ENCODE measurements at regions not wholly inside any gene's neighbourhood (a gene's known extent, or its start where the extent isn't known, plus 50 kb on each side); places are given as distances from the start of the nearest gene placed in this dataset.

- TF ChIP-seq, protein P1, sequence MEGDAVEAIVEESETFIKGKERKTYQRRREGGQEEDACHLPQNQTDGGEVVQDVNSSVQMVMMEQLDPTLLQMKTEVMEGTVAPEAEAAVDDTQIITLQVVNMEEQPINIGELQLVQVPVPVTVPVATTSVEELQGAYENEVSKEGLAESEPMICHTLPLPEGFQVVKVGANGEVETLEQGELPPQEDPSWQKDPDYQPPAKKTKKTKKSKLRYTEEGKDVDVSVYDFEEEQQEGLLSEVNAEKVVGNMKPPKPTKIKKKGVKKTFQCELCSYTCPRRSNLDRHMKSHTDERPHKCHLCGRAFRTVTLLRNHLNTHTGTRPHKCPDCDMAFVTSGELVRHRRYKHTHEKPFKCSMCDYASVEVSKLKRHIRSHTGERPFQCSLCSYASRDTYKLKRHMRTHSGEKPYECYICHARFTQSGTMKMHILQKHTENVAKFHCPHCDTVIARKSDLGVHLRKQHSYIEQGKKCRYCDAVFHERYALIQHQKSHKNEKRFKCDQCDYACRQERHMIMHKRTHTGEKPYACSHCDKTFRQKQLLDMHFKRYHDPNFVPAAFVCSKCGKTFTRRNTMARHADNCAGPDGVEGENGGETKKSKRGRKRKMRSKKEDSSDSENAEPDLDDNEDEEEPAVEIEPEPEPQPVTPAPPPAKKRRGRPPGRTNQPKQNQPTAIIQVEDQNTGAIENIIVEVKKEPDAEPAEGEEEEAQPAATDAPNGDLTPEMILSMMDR (IDR thresholded peaks at IDR 0.05): no peak
- DNase-seq (ENCODE audit: low spot score): no peak
- no peak for ATAC-seq (ENCODE audit: low FRiP score)
Measured at GRCh38 chr4:114271031-114271430, 291.6 kb upstream of the ARSJ start.

GRCh38 chr4:114272226-114272625, 292.8 kb upstream of the ARSJ start:
- TF ChIP-seq, protein P1 (IDR thresholded peaks at IDR 0.05): no peak
- ATAC-seq (ENCODE audit: low FRiP score) (no peak), DNase-seq (ENCODE audit: low spot score) (no peak)

GRCh38 chr4:114273238-114273637, 293.8 kb upstream of the ARSJ start:
- ATAC-seq (ENCODE audit: low FRiP score): no peak
- TF ChIP-seq, protein P1 (IDR thresholded peaks at IDR 0.05): no peak
- DNase-seq (ENCODE audit: low spot score): no peak

GRCh38 chr4:114277690-114278089, 298.2 kb upstream of the ARSJ start:
- ATAC-seq (ENCODE audit: low FRiP score): no peak
- no peak for DNase-seq (ENCODE audit: low spot score)
- TF ChIP-seq, protein P1 (IDR thresholded peaks at IDR 0.05): no peak

GRCh38 chr4:114279066-114279465, 299.6 kb upstream of the ARSJ start:
- ATAC-seq (ENCODE audit: low FRiP score): no peak
- DNase-seq (ENCODE audit: low spot score): no peak
- TF ChIP-seq, protein P1 (IDR thresholded peaks at IDR 0.05): no peak

DNA sequence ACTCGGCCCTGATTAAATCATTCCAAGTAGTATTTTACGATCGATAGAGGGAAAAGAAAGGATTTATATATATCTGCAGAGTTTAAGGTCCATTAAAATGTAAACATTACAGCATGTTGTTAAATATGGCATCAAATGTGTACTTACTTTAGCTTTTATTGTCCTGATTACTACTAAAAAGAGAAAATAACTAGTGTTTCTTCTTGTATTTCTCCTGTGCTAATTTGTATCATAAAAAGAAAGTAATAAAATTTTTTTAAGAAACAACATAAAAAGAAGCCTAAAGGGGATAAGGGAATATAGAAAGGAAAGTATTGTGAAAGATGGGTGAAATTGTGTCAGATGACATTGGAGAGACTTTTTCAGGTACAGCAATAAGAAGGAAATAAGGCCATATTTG, 300.3 kb upstream of the ARSJ start:
- DNase-seq (ENCODE audit: low spot score): no peak
- TF ChIP-seq, protein P1 (IDR thresholded peaks at IDR 0.05): no peak
- no peak for ATAC-seq (ENCODE audit: low FRiP score)

DNA sequence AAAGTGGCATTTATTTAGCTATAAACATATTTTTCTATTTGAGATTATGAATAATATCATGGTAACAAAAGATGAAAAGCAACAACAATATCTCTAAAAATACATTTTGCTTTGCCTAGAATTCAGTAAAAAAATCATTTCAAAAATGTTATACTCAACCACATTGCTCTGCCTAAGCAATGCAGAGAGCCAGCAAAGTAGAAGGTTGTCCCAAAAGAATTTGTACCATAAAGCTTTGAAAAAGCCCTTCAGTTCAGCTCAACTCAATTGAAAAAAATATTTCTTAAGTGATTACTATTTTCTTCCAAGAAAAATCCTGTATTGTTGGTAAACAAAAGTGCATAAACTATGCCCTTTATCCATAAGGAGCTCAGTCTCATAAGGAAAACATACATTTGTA, 301.2 kb upstream of the ARSJ start:
- ATAC-seq (ENCODE audit: low FRiP score) (no peak), DNase-seq (ENCODE audit: low spot score) (no peak)
- TF ChIP-seq, protein P1 (IDR thresholded peaks at IDR 0.05): no peak

Data from omental fat pad (tissue), 3 donors.